ENCODE measurements at regions not wholly inside any gene's neighbourhood (a gene's known extent, or its start where the extent isn't known, plus 50 kb on each side); places are given as distances from the start of the nearest gene placed in this dataset.

GRCh38 chr13:58134012-58134411, 502.5 kb downstream of the PCDH17 start:
- TF ChIP-seq, protein P1, sequence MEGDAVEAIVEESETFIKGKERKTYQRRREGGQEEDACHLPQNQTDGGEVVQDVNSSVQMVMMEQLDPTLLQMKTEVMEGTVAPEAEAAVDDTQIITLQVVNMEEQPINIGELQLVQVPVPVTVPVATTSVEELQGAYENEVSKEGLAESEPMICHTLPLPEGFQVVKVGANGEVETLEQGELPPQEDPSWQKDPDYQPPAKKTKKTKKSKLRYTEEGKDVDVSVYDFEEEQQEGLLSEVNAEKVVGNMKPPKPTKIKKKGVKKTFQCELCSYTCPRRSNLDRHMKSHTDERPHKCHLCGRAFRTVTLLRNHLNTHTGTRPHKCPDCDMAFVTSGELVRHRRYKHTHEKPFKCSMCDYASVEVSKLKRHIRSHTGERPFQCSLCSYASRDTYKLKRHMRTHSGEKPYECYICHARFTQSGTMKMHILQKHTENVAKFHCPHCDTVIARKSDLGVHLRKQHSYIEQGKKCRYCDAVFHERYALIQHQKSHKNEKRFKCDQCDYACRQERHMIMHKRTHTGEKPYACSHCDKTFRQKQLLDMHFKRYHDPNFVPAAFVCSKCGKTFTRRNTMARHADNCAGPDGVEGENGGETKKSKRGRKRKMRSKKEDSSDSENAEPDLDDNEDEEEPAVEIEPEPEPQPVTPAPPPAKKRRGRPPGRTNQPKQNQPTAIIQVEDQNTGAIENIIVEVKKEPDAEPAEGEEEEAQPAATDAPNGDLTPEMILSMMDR (conservative IDR thresholded peaks at IDR 0.05; ENCODE audit: low read depth, low read length) = no peak
- TF ChIP-seq EZH2phosphoT487 (IDR thresholded peaks at IDR 0.05; ENCODE audit: borderline replicate concordance, low read length) (no peak), EZH2 (IDR thresholded peaks at IDR 0.05; ENCODE audit: low read length, unreplicated experiment) (no peak)
